ENCODE measurements at regions not wholly inside any gene's neighbourhood (a gene's known extent, or its start where the extent isn't known, plus 50 kb on each side); places are given as distances from the start of the nearest gene placed in this dataset.

- TF ChIP-seq CTCF (IDR thresholded peaks at IDR 0.05; ENCODE audit: control insufficient read depth, insufficient read depth, low read depth, low read length, missing control alignments), result no peak
- no peak for DNase-seq (ENCODE audit: low read depth)
- H3K4me3 ChIP-seq (ENCODE audit: control insufficient read depth, low read depth, low read length), result no peak overlapping the region
Measured at GRCh38 chr1:193372553-193372952, 186.1 kb upstream of the B3GALT2 start.

- no peak for TF ChIP-seq CTCF (IDR thresholded peaks at IDR 0.05; ENCODE audit: control insufficient read depth, insufficient read depth, low read depth, low read length, missing control alignments)
- H3K4me3 ChIP-seq (ENCODE audit: control insufficient read depth, low read depth, low read length), result no peak overlapping the region
- DNase-seq (ENCODE audit: low read depth), result no peak
Measured at GRCh38 chr1:193368302-193368701, 181.9 kb upstream of the B3GALT2 start.

- no peak for DNase-seq (ENCODE audit: low read depth)
- no peak for TF ChIP-seq CTCF (IDR thresholded peaks at IDR 0.05; ENCODE audit: control insufficient read depth, insufficient read depth, low read depth, low read length, missing control alignments)
- no peak overlapping the region for H3K4me3 ChIP-seq (ENCODE audit: control insufficient read depth, low read depth, low read length)
Measured at GRCh38 chr1:193367863-193368262, 181.4 kb upstream of the B3GALT2 start.

GRCh38 chr1:193366764-193367507, 180.5 kb upstream of the B3GALT2 start:
- no peak for TF ChIP-seq CTCF (IDR thresholded peaks at IDR 0.05; ENCODE audit: control insufficient read depth, insufficient read depth, low read depth, low read length, missing control alignments)
- DNase-seq (ENCODE audit: low read depth), result no peak
- no peak overlapping the region for H3K4me3 ChIP-seq (ENCODE audit: control insufficient read depth, low read depth, low read length)

GRCh38 chr1:193365966-193366365, 179.6 kb upstream of the B3GALT2 start:
- no peak overlapping the region for H3K4me3 ChIP-seq (ENCODE audit: control insufficient read depth, low read depth, low read length)
- no peak for TF ChIP-seq CTCF (IDR thresholded peaks at IDR 0.05; ENCODE audit: control insufficient read depth, insufficient read depth, low read depth, low read length, missing control alignments)
- no peak for DNase-seq (ENCODE audit: low read depth)

GRCh38 chr1:193359631-193360030, 173.2 kb upstream of the B3GALT2 start:
- H3K4me3 ChIP-seq (ENCODE audit: control insufficient read depth, low read depth, low read length), result no peak overlapping the region
- no peak for TF ChIP-seq CTCF (IDR thresholded peaks at IDR 0.05; ENCODE audit: control insufficient read depth, insufficient read depth, low read depth, low read length, missing control alignments)
- DNase-seq (ENCODE audit: low read depth), result no peak

Measured in AG09309 (cell line).